HUES48 (cell line): ENCODE measurements at regions not wholly inside any gene's neighbourhood (a gene's known extent, or its start where the extent isn't known, plus 50 kb on each side); places are given as distances from the start of the nearest gene placed in this dataset.

Source experiments
- H3K27ac ChIP-seq: one replicate; pipeline ENCODE4 v1.7.0; 2013; ENCODE audit warnings: low read depth, low read length, inconsistent platforms
- H3K27me3 ChIP-seq: 2 replicates; pipeline ENCODE4 v1.6.1; 2013; ENCODE audit warnings: mild to moderate bottlenecking, low read length; ENCODE audit not compliant: control insufficient read depth, insufficient read depth
- H3K36me3 ChIP-seq: 2 replicates; pipeline ENCODE4 v1.6.1; 2013; ENCODE audit warnings: low read length; ENCODE audit not compliant: control insufficient read depth, insufficient read depth
- H3K4me1 ChIP-seq: 2 replicates; pipeline ENCODE4 v1.6.1; 2013; ENCODE audit warnings: mild to moderate bottlenecking, low read length; ENCODE audit not compliant: control insufficient read depth, insufficient read depth
- H3K4me3 ChIP-seq: 2 replicates; pipeline ENCODE4 v1.5.1; 2013; ENCODE audit warnings: mild to moderate bottlenecking, low read depth, low read length
- H3K9ac ChIP-seq: 2 replicates; pipeline ENCODE4 v1.6.1; 2013; ENCODE audit warnings: mild to moderate bottlenecking, low read depth, low read length, moderate library complexity
- H3K9me3 ChIP-seq: 2 replicates; pipeline ENCODE4 v1.6.1; 2013; ENCODE audit warnings: low read length; ENCODE audit not compliant: control insufficient read depth, insufficient read depth

DNA sequence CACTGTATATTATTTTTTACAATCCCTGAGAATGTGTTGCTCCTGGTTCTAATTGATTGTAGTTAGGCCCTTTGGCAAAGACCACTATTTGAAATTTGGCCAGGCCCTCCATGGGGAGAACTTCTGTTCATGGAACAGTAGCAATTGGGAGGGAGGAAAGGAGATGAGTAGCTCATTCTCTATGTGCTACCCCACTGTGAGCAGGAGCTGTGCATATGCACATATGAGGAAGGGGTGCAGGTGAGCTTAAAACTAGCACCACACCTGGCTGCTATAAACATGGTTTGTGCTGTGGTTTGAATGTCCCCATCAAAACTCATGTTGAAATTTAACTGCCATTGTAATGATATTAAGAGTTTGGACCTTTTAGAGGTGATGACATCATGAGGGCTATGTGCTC is 1483.2 kb downstream of the PCDH7 start:
- Histone ChIP-seq H3K36me3 (no peaks in the 10 kb centered on the region), H3K27me3 (no peaks in the 10 kb centered on the region), H3K27ac (no peak overlapping the region), H3K9ac (no peak overlapping the region), H3K4me1 (peaks cover 8% of the 10 kb centered on the region; the same call in 1 of the 2 replicates), H3K4me3 (no peak overlapping the region), H3K9me3 (no peaks in the 10 kb centered on the region)

DNA sequence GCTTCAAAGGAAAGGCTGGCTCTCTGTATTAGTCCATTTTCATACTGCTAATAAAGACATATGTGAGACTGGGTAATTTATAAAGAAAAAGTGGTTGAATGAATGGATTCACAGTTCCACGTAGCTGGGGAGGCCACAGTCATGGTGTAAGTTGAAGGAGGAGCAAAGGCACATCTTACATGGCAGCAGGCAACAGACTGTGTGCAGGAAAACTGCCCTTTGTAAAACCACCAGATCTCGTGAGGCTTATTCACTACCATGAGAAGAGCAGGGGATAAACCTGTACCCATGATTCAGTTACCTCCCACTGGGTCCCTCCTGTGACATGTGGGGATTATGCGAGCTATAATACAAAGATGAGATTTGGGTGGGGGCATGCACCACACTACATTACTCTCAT is 1486.6 kb downstream of the PCDH7 start:
- H3K9ac ChIP-seq = no peak overlapping the region
- H3K27ac ChIP-seq = no peak overlapping the region
- H3K36me3 ChIP-seq = no peaks in the 10 kb centered on the region
- H3K4me1 ChIP-seq = peaks cover 8% of the 10 kb centered on the region; the same call in 1 of the 2 replicates
- no peaks in the 10 kb centered on the region for H3K27me3 ChIP-seq
- H3K4me3 ChIP-seq = no peak overlapping the region
- no peaks in the 10 kb centered on the region for H3K9me3 ChIP-seq

DNA sequence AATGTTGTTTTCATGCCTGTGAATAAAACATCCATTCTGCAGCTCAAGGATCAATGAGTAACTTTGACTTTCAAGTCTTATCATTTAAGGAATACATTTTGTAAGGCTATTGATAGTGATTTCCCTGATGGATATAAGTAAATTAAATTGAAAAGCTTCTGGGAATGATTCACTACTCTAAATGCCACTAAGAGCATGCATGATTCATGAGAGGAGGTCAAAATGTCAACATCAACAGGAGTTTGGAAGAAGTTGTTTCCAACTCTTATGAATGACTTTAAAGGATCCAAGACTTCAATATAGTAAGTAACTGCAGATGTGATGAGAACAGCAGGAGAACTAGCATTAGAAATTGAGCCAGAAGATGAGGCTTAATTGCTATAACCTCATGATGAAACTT is 1487.3 kb downstream of the PCDH7 start:
- Histone ChIP-seq H3K4me3 (no peak overlapping the region), H3K9ac (no peak overlapping the region), H3K36me3 (no peaks in the 10 kb centered on the region), H3K27me3 (no peaks in the 10 kb centered on the region), H3K27ac (no peak overlapping the region), H3K4me1 (peaks cover 8% of the 10 kb centered on the region; the same call in 1 of the 2 replicates), H3K9me3 (no peaks in the 10 kb centered on the region)

DNA sequence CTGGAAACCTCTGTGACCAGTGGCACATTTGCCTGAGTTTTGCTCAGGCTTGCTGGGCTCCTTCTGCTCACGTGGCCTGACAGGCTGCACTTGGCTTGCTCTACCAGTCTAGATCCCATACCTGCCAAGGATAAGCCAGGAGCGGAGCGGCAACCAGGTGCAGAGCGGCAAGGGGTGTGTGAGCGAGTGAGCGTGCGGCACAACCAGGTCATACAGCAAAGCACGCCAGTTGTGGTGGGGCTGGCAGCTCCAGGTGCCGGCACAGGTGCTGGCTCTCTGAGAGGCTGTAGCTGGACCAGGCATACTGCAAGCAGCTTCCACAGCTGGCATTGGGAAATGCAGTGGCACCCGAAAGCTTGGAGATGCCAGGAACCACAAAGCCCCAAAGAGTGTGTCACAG is 1495.1 kb downstream of the PCDH7 start:
- no peaks in the 10 kb centered on the region for H3K36me3 ChIP-seq
- H3K9me3 ChIP-seq = no peaks in the 10 kb centered on the region
- H3K27me3 ChIP-seq = no peaks in the 10 kb centered on the region
- no peak overlapping the region for H3K27ac ChIP-seq
- no peak overlapping the region for H3K9ac ChIP-seq
- H3K4me1 ChIP-seq = no peaks in the 10 kb centered on the region
- no peak overlapping the region for H3K4me3 ChIP-seq

DNA sequence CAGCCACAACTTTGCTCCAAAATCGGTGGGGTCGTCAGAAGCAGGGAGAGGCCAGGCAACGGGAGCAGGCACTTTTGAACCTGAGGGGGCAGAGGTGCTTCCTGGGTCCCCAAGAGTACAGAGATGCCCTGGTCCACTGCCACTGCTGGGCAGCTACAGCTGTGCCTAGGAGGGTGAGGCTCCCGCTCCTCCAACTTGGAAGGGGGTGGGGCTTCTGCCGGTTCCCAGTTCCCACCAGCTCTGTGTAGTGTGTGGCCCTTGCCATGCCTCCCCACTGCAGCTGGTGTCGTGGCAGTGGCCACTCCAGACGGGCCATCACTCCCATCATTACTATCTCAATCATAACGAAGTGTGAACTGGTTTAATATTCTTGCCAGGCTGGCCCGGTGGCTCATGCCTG is 1496.3 kb downstream of the PCDH7 start:
- H3K27me3 ChIP-seq = no peaks in the 10 kb centered on the region
- no peak overlapping the region for H3K9ac ChIP-seq
- H3K9me3 ChIP-seq = no peaks in the 10 kb centered on the region
- no peak overlapping the region for H3K4me3 ChIP-seq
- H3K36me3 ChIP-seq = no peaks in the 10 kb centered on the region
- no peak overlapping the region for H3K27ac ChIP-seq
- no peaks in the 10 kb centered on the region for H3K4me1 ChIP-seq

DNA sequence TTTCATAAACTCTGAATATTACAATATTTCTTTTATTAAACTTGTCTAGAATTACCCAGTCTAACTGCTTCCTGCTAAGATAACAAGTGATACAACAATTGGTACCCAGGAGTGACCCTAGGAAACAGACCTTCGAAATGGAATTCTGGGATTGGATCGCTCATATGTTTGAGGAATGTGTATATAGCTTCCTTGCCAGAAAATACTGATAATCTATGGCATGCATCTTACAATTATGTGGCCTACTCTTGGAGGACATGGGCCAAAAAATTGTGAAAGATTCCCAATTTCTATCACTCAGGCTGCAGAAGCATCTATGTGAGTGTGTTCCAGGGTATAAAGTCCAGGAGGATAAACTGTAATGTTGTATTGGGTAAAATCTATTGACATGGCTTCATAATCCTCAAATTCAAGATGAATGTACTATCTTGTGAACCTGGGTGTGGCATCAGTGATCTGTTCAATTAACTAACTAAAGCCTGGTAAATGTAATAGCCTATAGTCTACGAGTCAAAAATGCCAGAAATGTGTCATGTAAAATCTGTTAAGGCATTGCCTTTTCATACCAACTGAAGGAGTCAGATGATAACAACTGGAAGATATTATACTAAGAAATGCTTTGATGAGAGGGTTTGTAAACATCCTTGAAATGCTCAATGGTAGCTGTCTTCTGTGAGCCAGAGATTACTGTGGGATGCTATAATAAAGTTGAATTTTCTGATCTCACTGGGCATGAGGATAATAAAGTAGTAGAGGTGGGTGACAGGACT is 1499.3 kb downstream of the PCDH7 start:
- no peaks in the 10 kb centered on the region for H3K4me1 ChIP-seq
- H3K27me3 ChIP-seq = no peaks in the 10 kb centered on the region
- H3K36me3 ChIP-seq = no peaks in the 10 kb centered on the region
- H3K27ac ChIP-seq = no peak overlapping the region
- H3K9ac ChIP-seq = no peak overlapping the region
- no peak overlapping the region for H3K4me3 ChIP-seq
- H3K9me3 ChIP-seq = peaks cover under 1% of the 10 kb centered on the region; the same call in 1 of the 2 replicates

DNA sequence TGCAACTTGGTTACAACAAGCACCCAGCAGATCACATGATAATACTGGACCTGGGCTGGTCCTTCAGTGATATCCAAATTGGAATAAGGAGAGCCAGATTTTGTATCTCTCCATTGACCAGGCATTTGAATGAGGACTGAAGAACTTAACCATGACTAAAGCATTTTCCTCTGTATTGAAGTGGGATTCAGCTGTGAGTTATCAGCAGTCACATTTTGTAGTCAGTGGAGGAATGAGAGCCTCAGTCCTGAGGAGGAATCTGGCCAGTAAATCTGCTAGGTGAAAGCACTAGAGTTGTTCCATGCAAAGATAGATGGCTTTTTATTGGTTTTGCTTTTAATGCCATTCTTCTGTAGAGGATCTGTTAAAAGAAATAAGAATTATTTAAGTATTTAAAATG is 1506.0 kb downstream of the PCDH7 start:
- Histone ChIP-seq H3K36me3 (no peaks in the 10 kb centered on the region), H3K27ac (no peak overlapping the region), H3K9ac (no peak overlapping the region), H3K4me1 (no peaks in the 10 kb centered on the region), H3K9me3 (peaks cover 3% of the 10 kb centered on the region; the same call in 1 of the 2 replicates), H3K4me3 (no peak overlapping the region), H3K27me3 (no peaks in the 10 kb centered on the region)

DNA sequence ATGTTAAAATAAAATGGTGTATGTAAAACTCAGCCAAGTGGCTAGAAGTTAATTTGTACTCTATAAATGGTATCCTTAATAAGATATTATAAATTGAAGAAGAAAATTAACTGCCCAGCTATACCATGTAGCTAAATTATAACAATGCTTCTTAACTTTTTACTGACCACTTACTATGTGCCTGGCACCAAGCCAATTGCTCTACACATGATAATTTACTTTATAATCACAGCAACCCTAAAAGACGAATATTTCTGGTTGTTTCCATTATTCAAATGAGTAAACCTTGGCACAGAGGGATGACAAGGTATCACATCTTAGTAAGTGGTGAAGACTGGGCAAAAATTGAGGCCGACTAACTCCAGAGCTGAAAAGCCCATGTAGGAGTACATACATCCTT is 1506.6 kb downstream of the PCDH7 start:
- peaks cover 3% of the 10 kb centered on the region; the same call in 1 of the 2 replicates for H3K9me3 ChIP-seq
- no peak overlapping the region for H3K9ac ChIP-seq
- no peaks in the 10 kb centered on the region for H3K4me1 ChIP-seq
- H3K4me3 ChIP-seq = no peak overlapping the region
- H3K27me3 ChIP-seq = no peaks in the 10 kb centered on the region
- no peaks in the 10 kb centered on the region for H3K36me3 ChIP-seq
- H3K27ac ChIP-seq = no peak overlapping the region

DNA sequence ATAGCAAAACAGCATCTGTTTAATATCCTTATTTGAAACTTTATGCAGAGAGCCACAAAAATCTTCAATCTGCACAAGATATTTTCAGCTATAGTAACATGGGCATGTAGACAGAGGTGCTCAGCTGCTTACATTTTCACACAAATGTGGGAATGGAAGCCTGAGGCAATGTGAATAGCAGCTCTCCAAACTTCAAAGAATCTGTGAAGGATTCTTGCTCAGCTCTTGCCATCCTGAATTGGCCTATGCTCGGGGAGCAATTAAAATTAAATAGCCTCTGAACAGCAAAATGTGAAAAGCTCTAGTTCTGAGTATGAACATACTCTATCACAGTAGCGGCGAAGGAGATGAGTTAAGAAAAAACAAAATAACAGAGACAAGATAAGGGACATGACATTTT is 1523.8 kb downstream of the PCDH7 start:
- Histone ChIP-seq H3K9me3 (no peaks in the 10 kb centered on the region), H3K9ac (no peak overlapping the region), H3K4me1 (no peaks in the 10 kb centered on the region), H3K27me3 (no peaks in the 10 kb centered on the region), H3K27ac (no peak overlapping the region), H3K36me3 (no peaks in the 10 kb centered on the region), H3K4me3 (no peak overlapping the region)

DNA sequence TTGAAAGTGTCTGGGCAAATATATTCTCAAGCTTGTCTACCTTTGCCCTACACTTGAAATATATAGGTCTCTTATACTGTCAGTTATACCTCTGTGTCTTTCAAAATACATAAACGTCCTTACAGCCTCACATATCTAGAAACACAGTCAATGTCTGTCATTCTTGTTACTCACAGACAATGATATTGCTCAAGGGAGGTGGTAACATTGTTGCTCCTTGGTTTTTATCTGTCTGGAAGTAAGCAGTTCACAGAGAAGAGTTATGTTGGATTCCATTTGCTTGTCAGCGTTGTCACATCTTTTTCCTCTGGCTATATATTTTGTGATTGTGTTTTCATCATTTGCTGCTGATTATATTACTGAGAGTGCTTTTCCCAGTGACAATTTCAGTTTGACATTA is 1528.9 kb downstream of the PCDH7 start:
- Histone ChIP-seq H3K9me3 (no peaks in the 10 kb centered on the region), H3K27me3 (no peaks in the 10 kb centered on the region), H3K9ac (no peak overlapping the region), H3K27ac (no peak overlapping the region), H3K4me1 (no peaks in the 10 kb centered on the region), H3K4me3 (no peak overlapping the region), H3K36me3 (no peaks in the 10 kb centered on the region)

DNA sequence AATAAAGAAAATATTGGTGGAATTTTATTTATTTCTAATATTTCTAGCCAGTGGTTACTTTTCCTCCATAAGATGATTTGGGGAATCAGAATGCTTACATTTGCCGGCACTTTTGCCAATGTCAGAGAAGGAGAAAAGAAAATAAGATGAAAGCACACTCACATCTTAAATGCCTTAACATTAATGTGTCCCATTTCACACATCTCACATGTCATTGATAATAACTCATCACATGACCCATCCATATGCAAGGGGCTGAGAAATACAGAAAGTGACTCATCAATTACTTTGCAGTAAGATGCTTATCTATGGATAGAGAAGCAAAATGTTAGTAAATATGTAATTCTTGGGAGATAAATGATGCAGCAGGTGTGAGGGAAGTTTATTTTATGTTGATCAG is 1531.0 kb downstream of the PCDH7 start:
- Histone ChIP-seq H3K9me3 (no peaks in the 10 kb centered on the region), H3K4me3 (no peak overlapping the region), H3K27me3 (no peaks in the 10 kb centered on the region), H3K4me1 (no peaks in the 10 kb centered on the region), H3K36me3 (no peaks in the 10 kb centered on the region), H3K9ac (no peak overlapping the region), H3K27ac (no peak overlapping the region)
